COLO829 (cell line): ENCODE measurements at regions not wholly inside any gene's neighbourhood (a gene's known extent, or its start where the extent isn't known, plus 50 kb on each side); places are given as distances from the start of the nearest gene placed in this dataset.
"Not testable (repeated sequence)": the region's sequence is repeated elsewhere in the genome, so short reads cannot be mapped to it uniquely, and the experiment has no call there.

Experiments used
- DNase-seq: peaks from one replicate; pipeline ENCODE4 v3.0.0; 2012; ENCODE audit warnings: low spot score

GRCh38 chr10:121306159-121306673 is 292.0 kb downstream of the FGFR2 start:
- DNase-seq: no peak

DNA sequence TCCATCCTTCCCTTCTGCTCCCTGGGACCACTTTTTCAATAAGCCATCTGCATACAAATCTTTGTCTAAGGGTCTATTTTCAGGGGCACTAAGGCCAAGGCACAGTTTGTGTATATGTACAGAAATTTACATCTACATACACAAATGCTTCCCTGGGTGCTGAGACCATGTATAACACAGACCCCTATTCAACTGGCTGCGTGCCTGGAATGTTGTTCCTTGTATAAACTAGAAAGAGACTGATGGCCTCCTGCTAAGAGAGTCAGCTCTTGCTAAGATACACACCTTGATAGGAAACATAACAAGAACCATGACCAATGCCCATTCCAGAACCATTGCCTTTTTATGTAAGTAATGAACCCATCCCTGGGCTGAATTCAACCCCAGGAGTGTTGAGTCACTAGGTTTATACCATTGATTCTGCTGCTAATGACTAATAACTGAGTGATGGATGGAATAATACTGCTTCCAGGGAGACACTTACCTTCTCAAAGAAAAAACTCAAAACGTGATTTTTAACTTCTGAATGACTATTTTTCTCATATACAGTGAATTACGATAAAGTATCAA is 290.7 kb downstream of the FGFR2 start:
- no peak for DNase-seq

GRCh38 chr10:121308020-121308419 is 290.2 kb downstream of the FGFR2 start:
- DNase-seq: no peak

- no peak for DNase-seq
These were observed 289.1 kb downstream of the FGFR2 start for GRCh38 chr10:121309164-121309563.

- no peak for DNase-seq
These were observed 288.0 kb downstream of the FGFR2 start for GRCh38 chr10:121310151-121310711.

DNA sequence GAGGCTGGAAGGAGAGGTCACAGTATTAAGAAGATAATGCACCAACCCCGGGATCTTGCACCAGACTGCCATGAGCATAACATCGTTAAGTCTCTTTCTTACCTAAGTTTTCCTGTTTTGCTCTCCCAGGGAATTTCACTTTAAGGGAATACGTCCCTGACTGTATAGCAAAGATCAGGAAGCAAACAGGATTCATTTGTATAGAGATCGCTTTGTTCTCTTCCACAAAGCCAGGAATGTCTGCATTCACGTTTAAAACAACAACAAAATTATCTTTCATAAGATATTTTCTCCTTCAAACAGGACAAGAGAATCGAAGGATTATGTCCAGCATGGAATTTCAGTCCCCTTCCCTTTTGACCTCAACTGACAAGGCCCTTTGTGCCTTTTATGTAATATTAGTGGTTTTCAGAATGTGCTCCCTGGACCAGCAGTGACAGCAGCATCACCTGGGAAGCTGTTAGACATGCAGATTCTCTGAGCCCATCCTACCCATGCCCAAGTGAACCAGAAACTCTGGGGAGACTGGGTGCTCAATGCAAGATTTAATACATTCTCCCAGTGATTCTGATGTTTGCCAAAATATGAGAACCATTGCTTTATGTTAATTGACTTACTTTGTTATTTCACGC is 286.3 kb downstream of the FGFR2 start:
- DNase-seq: no peak

DNA sequence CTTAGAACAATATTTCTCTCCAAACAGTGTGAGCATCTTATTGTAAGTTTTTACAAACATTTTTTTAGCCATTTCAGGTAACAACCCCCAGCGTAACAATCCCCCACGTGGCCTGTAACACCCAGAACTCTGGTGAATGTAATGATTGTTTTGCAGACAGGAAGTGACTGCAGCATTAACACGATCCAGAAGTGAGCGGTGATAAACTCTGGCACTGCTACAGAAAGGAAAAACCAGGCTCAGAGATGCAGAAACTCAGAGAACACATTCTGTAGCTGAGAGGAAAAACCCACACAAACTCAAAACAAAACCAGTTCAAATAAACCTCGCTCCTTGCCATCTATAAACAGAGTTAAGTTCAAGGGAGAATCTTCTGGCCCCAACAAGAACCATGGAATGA is 285.7 kb downstream of the FGFR2 start:
- DNase-seq: peak; percentile 2

DNA sequence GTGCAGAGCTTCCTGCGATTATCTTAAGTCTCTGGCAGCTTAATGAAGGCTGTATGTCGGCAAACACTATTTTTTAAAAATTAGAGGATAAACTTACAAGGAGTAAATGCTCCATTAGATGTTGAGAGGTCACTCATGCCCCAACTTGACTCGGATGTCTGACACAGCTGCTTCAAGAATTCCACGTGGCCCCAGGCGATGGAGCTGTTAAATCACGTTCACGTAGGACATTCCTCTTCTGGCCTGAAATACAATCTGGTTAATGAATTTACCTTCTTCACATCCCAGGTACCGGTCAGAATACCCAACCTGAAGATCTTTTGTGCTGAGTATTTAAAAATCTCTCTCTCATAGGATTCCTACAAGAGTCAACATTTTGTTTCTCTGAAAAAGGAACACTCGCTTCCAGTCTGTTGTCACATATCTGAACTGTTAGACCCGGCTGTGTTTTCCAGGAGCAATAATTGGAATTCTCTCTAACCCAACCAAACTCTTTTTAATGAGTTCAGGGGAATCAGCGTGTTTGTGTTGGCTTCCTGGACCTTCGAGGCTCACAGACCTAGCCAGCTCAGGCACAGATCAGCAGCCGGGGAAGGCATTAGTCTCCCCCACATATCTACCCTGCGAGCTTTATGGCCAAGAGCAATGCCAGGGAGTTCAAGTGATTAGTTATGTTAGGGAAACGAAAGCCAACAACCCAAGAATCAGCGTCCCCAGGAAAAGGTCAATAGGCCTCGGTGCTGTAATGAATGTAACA is 284.9 kb downstream of the FGFR2 start:
- DNase-seq: no peak

GRCh38 chr10:121316432-121316831 is 281.8 kb downstream of the FGFR2 start:
- DNase-seq: no peak

- no peak for DNase-seq
These were observed 280.9 kb downstream of the FGFR2 start for GRCh38 chr10:121317374-121317773.

DNA sequence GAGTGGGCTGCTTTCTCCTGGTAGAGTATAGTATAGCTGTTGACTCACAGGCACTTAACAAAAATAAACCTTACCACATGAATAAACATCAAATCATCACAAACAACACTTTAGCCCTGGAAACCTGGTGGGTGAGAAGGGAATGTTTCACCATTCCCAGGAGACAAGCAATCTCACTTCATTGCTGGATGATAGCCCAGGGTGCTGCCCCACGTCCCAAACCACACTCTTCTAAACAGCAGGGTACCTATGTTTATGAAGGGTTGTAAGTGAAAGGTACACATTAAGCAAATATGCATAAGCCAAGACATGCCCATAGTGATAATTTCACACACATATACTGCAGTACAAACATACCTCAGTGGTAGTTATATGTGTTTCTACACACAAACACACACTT is 276.2 kb downstream of the FGFR2 start:
- no peak for DNase-seq

DNA sequence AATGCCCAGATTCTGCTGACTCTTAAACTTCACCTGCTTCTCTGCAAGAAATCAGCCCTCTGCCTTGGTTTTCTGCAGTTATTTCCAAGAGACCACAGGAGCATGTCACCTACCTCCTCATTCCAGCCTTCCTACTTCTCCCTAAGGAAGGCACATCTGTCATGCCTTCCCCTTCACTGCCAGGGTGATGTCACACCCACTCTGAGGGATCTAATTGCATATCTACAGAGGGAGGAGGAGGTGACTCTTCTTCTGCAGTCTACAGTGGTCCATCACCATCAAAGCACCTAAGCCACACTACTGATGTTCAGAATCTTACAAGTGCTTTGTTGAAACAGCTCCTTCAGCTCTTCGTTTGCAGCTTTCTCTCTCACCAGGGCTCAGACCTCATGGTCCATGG is 275.5 kb downstream of the FGFR2 start:
- no peak for DNase-seq

DNA sequence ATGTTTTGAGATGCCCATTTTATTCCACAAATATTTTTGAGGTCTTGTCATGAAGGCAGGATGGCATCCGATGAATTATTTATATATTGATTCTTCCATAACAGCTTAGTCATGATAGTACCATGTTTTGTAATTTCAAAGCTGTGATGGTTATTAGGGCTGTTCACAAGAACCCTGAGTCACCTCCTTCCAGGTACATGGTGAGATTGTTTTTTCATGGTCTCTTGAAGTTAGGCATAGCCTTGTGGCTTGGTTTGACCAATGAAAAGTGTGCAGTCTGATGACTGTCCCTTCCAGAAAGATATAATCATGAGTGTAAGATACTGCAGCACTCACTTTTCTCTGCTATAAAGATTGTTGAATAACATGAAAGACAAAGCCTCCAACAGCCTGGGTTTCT is 274.8 kb downstream of the FGFR2 start:
- no peak for DNase-seq

GRCh38 chr10:121324678-121325213 is 273.5 kb downstream of the FGFR2 start:
- no peak for DNase-seq

DNA sequence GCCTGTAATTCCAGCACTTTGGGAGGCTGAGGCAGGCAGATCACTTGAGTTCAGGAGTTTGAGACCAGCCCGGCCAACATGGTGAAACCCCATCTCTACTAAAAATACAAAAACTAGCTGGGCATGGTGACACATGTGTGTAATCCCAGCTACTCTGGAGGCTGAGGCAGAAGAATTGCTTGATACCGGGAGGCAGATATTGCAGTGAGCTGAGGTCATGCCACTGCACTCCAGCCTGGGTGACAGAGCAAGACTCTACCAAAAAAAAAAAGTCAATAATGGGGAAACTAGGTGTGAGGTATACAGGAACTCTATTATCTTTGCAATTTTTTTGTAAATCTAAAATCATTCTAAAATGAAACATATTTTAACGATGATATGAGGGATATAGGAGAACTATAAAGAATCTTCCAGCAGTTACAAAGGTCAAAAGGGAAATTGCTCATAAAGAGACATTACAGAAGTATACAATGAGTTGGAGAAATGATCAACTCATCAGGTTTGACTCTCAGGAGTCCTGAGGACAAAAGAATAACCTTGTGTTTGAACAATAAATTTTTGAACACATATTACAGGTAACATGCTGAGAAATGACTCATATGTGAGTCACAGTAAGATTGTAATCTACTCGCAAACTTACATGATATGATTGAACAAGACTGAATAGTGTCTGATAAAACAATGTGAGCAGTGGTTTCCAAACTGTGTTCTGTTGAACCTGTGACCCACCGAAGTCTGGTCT is 272.6 kb downstream of the FGFR2 start:
- no peak for DNase-seq

DNA sequence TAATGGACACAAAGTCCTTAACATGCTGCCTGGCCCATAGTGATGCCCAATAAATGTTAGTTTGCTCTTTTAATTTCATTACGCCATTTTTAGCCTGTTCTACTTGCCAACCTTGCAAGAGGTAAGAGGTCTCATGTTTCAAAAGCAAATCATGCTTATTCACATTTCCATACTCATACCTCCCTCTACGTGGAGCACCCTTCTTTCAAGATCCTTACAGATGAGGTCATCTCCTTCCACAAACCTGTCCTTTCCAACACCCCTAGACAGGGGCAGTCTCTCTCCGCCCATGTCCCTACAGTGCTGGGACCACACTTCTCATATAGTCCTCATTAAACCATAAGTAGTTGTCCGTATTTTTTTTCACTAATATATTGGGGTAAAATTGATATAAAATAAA is 271.3 kb downstream of the FGFR2 start:
- no peak for DNase-seq

DNA sequence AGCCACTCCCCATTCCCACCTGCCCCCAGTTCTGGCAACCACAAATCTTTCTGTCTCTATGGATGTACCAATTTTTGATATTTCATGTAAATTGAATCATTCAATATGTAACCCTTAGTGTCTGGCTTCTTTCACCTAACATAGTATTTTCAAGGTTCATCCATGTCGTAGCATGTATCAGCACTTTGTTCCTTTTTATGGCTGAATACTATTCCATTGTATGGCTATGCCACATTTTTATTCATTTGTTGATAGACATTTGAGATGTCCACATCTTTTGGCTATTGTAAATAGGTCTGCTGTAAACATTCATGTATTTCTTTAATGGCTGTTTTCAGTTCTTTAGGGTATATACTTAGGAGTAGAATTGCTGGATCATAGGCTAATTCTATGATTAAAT is 270.5 kb downstream of the FGFR2 start:
- no peak for DNase-seq

DNA sequence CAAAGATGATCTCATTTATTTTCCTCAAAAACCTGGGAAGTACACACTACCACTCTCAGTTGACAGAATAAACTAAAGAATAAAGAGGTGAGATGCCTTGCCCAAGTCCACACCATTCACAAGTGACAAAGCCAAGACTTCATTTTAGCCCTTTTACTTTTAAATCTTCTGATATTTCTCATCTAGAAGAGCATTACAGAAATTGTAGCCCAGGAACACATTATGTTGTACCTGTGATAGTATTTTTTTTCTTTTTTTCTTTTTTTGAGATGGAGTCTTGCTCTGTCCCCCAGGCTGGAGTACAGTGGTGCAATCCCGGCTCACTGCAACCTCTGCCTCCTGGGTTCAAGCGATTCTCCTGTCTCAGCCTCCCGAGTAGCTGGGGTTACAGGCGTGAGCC is 268.6 kb downstream of the FGFR2 start:
- not testable (repeated sequence) for DNase-seq

GRCh38 chr10:121330563-121330962 is 267.7 kb downstream of the FGFR2 start:
- DNase-seq: no peak

DNA sequence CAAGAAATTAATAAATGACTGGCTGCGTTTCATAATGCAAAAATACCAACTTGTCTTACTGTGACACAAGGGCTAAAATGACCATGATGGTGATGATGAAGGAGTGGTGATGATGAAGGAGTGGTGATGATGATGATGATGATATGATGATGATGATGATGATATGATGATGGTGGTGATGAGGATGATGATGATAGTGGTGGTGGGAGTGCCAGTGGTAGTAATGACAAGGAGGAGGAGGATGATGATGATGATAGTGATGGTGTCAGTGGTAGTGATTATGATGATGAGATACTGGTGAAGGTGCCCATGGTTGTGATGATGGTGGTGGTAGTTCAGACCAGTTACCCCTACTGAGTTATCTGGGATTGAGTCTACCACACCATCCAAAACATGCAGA is 265.9 kb downstream of the FGFR2 start:
- DNase-seq: no peak

DNA sequence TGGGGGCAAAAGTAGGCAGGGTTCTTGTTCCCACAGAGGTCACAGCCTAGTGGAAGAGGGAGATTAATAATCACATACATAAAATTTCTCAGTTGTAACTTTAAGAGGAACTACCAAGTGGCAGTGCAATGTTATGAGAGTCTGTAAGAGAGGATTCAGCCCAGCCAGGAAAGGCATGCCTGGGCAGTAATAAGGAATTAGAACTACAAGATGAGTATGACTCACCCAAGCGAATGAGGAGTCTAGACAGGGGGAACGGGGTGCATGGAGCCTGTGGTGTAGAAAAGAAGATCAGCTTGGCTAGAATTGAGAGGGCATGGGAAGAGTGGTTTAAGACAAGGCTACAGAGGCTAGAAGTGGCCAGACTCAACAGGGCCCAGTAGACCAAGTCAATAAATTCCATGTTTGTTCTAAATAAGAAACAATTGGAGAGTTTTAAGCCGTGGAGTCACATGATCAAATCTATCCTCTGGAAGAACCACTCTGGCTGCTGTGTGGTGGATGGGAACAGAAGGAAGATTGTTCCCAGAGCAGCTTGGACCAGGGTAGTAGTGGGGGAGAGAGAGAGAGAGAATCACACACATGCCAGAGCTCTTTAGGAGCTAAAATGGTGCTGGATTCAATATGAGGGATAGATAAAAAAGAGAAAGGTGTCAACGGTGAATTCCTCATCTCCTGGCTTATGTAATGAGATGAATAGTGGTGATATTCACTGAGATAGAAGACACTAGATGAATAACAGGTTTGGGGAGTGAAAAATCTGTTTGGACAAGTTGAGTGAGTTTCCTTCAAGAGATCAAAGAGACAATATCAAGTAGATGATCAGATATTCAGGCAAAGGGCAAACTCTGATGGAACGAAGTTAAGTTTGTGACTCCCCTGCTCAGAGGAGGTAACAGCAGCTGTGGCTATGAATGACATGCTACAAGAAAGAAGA is 265.1 kb downstream of the FGFR2 start:
- no peak for DNase-seq
